Fibroblast of mammary gland (primary cell): ENCODE measurements at regions not wholly inside any gene's neighbourhood (a gene's known extent, or its start where the extent isn't known, plus 50 kb on each side); places are given as distances from the start of the nearest gene placed in this dataset.

Source experiments
- DNase-seq: peaks from one replicate; pipeline ENCODE4 v3.0.0-alpha.2; 2010; ENCODE audit warnings: low read depth
- H3K4me3 ChIP-seq: 2 replicates; pipeline ENCODE4 v1.5.1; 2011; ENCODE audit warnings: low read depth, mild to moderate bottlenecking, low read length, moderate library complexity; ENCODE audit not compliant: control insufficient read depth
- CTCF ChIP-seq: conservative IDR thresholded peaks from 2 replicates; pipeline ENCODE4 v1.5.1; 2011; ENCODE audit warnings: low read depth, low read length, inconsistent platforms; ENCODE audit not compliant: control insufficient read depth, insufficient read depth

GRCh38 chr10:125562737-125563136, 120.2 kb downstream of the TEX36 start:
- no peak for TF ChIP-seq CTCF
- no peak overlapping the region for H3K4me3 ChIP-seq
- no peak for DNase-seq

- no peak for DNase-seq
- H3K4me3 ChIP-seq = no peak overlapping the region
- no peak for TF ChIP-seq CTCF
Observed at GRCh38 chr10:125560947-125561346, 122.0 kb downstream of the TEX36 start.

GRCh38 chr10:125559210-125559609, 123.8 kb downstream of the TEX36 start:
- H3K4me3 ChIP-seq = no peak overlapping the region
- no peak for TF ChIP-seq CTCF
- DNase-seq = no peak

GRCh38 chr10:125557801-125558505, 125.0 kb downstream of the TEX36 start:
- DNase-seq = no peak
- no peak overlapping the region for H3K4me3 ChIP-seq
- TF ChIP-seq CTCF = no peak

- DNase-seq = no peak
- TF ChIP-seq CTCF = no peak
- no peak overlapping the region for H3K4me3 ChIP-seq
Observed at GRCh38 chr10:125557311-125557710, 125.7 kb downstream of the TEX36 start.

GRCh38 chr10:125556882-125557281, 126.1 kb downstream of the TEX36 start:
- no peak for DNase-seq
- TF ChIP-seq CTCF = no peak
- no peak overlapping the region for H3K4me3 ChIP-seq

- TF ChIP-seq CTCF = no peak
- no peak overlapping the region for H3K4me3 ChIP-seq
- DNase-seq = no peak
Observed at GRCh38 chr10:125555743-125556142, 127.2 kb downstream of the TEX36 start.
